Osteoblast (primary cell): ENCODE measurements at regions not wholly inside any gene's neighbourhood (a gene's known extent, or its start where the extent isn't known, plus 50 kb on each side); places are given as distances from the start of the nearest gene placed in this dataset.

ENCODE experiments used
- DNase-seq: peaks from one replicate; pipeline ENCODE4 v3.0.0; 2011; ENCODE audit warnings: low spot score, mixed read lengths; ENCODE audit not compliant: insufficient read length; ENCODE audit errors: missing footprints
- H2AFZ ChIP-seq: 2 replicates; pipeline ENCODE4 v1.6.0; 2011; ENCODE audit warnings: mild to moderate bottlenecking, low read length
- H3K27ac ChIP-seq: 2 replicates; pipeline ENCODE4 v1.5.1; 2011; ENCODE audit warnings: mild to moderate bottlenecking, low read depth, low read length, moderate library complexity
- H3K27me3 ChIP-seq: 2 replicates; pipeline ENCODE4 v1.6.0; 2012; ENCODE audit warnings: mild to moderate bottlenecking, control low read depth, inconsistent platforms, low read length, moderate library complexity; ENCODE audit not compliant: insufficient read depth
- H3K36me3 ChIP-seq: 2 replicates; pipeline ENCODE4 v1.5.1; 2011; ENCODE audit warnings: mild to moderate bottlenecking, low read length, control low read depth, moderate library complexity; ENCODE audit not compliant: insufficient read depth
- H3K4me1 ChIP-seq: 2 replicates; pipeline ENCODE4 v1.5.1; 2011; ENCODE audit warnings: mild to moderate bottlenecking, low read length, control low read depth, moderate library complexity; ENCODE audit not compliant: insufficient read depth
- H3K4me2 ChIP-seq: 2 replicates; pipeline ENCODE4 v1.6.0; 2011; ENCODE audit warnings: mild to moderate bottlenecking, low read length; ENCODE audit not compliant: insufficient read depth
- H3K4me3 ChIP-seq: fragments of 200-600 bp; sonication (generic); 3 replicates; pipeline ENCODE4 v1.5.1; 2012; ENCODE audit warnings: mild to moderate bottlenecking, low read length, inconsistent platforms; ENCODE audit not compliant: insufficient read depth
- H3K79me2 ChIP-seq: 2 replicates; pipeline ENCODE4 v1.6.0; 2012; ENCODE audit warnings: mild to moderate bottlenecking, low read length, control low read depth, inconsistent platforms; ENCODE audit not compliant: insufficient read depth
- H3K9me3 ChIP-seq: 2 replicates; pipeline ENCODE4 v1.5.1; 2011; ENCODE audit warnings: low read depth, low read length, control low read depth
- H4K20me1 ChIP-seq: 2 replicates; pipeline ENCODE4 v1.6.0; 2012; ENCODE audit warnings: mild to moderate bottlenecking, low read length, control low read depth; ENCODE audit not compliant: insufficient read depth
- TF ChIP-seq, protein P1 (sequence below): IDR thresholded peaks from 2 replicates; pipeline ENCODE4 v1.5.1; 2011; ENCODE audit warnings: mild to moderate bottlenecking, low read depth, low read length, moderate library complexity; ENCODE audit errors: extremely low read depth

GRCh38 chr9:78393932-78394331 is 97.0 kb downstream of the PSAT1 start:
- Histone ChIP-seq H3K9me3 (no peaks in the 10 kb centered on the region), H3K4me1 (no peaks in the 10 kb centered on the region), H4K20me1 (no peaks in the 10 kb centered on the region), H3K36me3 (no peaks in the 10 kb centered on the region), H3K4me3 (no peak overlapping the region), H3K27me3 (peaks cover 8% of the 10 kb centered on the region), H3K79me2 (no peaks in the 10 kb centered on the region), H3K27ac (no peak overlapping the region), H2AFZ (no peak overlapping the region), H3K4me2 (no peak overlapping the region)
- TF ChIP-seq, protein P1, sequence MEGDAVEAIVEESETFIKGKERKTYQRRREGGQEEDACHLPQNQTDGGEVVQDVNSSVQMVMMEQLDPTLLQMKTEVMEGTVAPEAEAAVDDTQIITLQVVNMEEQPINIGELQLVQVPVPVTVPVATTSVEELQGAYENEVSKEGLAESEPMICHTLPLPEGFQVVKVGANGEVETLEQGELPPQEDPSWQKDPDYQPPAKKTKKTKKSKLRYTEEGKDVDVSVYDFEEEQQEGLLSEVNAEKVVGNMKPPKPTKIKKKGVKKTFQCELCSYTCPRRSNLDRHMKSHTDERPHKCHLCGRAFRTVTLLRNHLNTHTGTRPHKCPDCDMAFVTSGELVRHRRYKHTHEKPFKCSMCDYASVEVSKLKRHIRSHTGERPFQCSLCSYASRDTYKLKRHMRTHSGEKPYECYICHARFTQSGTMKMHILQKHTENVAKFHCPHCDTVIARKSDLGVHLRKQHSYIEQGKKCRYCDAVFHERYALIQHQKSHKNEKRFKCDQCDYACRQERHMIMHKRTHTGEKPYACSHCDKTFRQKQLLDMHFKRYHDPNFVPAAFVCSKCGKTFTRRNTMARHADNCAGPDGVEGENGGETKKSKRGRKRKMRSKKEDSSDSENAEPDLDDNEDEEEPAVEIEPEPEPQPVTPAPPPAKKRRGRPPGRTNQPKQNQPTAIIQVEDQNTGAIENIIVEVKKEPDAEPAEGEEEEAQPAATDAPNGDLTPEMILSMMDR: no peak
- no peak for DNase-seq

GRCh38 chr9:78396087-78396486 is 99.2 kb downstream of the PSAT1 start:
- TF ChIP-seq, protein P1: no peak
- no peak overlapping the region for H3K4me3 ChIP-seq
- DNase-seq: no peak

GRCh38 chr9:78397045-78397444 is 100.1 kb downstream of the PSAT1 start:
- TF ChIP-seq, protein P1: no peak
- Histone ChIP-seq H4K20me1 (no peaks in the 10 kb centered on the region), H3K9me3 (no peaks in the 10 kb centered on the region), H3K27ac (no peak overlapping the region), H2AFZ (no peak overlapping the region), H3K79me2 (no peaks in the 10 kb centered on the region), H3K4me1 (no peaks in the 10 kb centered on the region), H3K27me3 (peaks cover 9% of the 10 kb centered on the region), H3K4me3 (no peak overlapping the region), H3K36me3 (no peaks in the 10 kb centered on the region), H3K4me2 (no peak overlapping the region)
- peak; percentile 65 for DNase-seq

More at GRCh38 chr9:78396087-78396486, 99.2 kb downstream of the PSAT1 start:
- no peaks in the 10 kb centered on the region for H4K20me1 ChIP-seq
- H3K79me2 ChIP-seq: no peaks in the 10 kb centered on the region
- H3K4me2 ChIP-seq: no peak overlapping the region
- H2AFZ ChIP-seq: no peak overlapping the region
- no peak overlapping the region for H3K27ac ChIP-seq
- H3K27me3 ChIP-seq: peaks cover 9% of the 10 kb centered on the region
- no peaks in the 10 kb centered on the region for H3K36me3 ChIP-seq
- no peaks in the 10 kb centered on the region for H3K9me3 ChIP-seq
- no peaks in the 10 kb centered on the region for H3K4me1 ChIP-seq

GRCh38 chr9:78397454-78397853 is 100.5 kb downstream of the PSAT1 start:
- H3K4me3 ChIP-seq: no peak overlapping the region
- H3K27me3 ChIP-seq: peaks cover 9% of the 10 kb centered on the region
- H3K36me3 ChIP-seq: no peaks in the 10 kb centered on the region
- H3K9me3 ChIP-seq: no peaks in the 10 kb centered on the region
- H3K27ac ChIP-seq: no peak overlapping the region
- no peak overlapping the region for H3K4me2 ChIP-seq
- no peak for DNase-seq
- TF ChIP-seq, protein P1: no peak
- no peak overlapping the region for H2AFZ ChIP-seq
- H4K20me1 ChIP-seq: no peaks in the 10 kb centered on the region
- no peaks in the 10 kb centered on the region for H3K4me1 ChIP-seq
- no peaks in the 10 kb centered on the region for H3K79me2 ChIP-seq
